Memory B cell (primary cell): ENCODE measurements at regions not wholly inside any gene's neighbourhood (a gene's known extent, or its start where the extent isn't known, plus 50 kb on each side); places are given as distances from the start of the nearest gene placed in this dataset.

Experiments used
- ATAC-seq: fragments of 150-1000 bp; cut with Tn5 transposase; 2 replicates; pipeline ENCODE4 v1.10.0; 2021; ENCODE audit warnings: low read depth, mild to moderate bottlenecking, moderate library complexity
- DNase-seq, 2 donors: peaks; one replicate each; pipeline ENCODE4 v3.0.0; 2022; ENCODE audit warnings: low spot score in 2 of 2
- H3K27ac Mint-ChIP-seq: one replicate; pipeline ENCODE4 v1.8.0; 2022; ENCODE audit warnings: mild to moderate bottlenecking, moderate library complexity, mixed read lengths
- H3K27me3 Mint-ChIP-seq: one replicate; pipeline ENCODE4 v1.8.0; 2022; ENCODE audit warnings: mixed read lengths
- H3K36me3 Mint-ChIP-seq: one replicate; pipeline ENCODE4 v1.8.0; 2022; ENCODE audit warnings: mild to moderate bottlenecking, mixed read lengths
- H3K4me1 Mint-ChIP-seq: one replicate; pipeline ENCODE4 v1.8.0; 2022; ENCODE audit warnings: mixed read lengths
- H3K4me3 Mint-ChIP-seq: one replicate; pipeline ENCODE4 v1.8.0; 2022; ENCODE audit warnings: mild to moderate bottlenecking, moderate library complexity, mixed read lengths
- H3K9me3 Mint-ChIP-seq: one replicate; pipeline ENCODE4 v1.8.0; 2022; ENCODE audit warnings: mixed read lengths

DNA sequence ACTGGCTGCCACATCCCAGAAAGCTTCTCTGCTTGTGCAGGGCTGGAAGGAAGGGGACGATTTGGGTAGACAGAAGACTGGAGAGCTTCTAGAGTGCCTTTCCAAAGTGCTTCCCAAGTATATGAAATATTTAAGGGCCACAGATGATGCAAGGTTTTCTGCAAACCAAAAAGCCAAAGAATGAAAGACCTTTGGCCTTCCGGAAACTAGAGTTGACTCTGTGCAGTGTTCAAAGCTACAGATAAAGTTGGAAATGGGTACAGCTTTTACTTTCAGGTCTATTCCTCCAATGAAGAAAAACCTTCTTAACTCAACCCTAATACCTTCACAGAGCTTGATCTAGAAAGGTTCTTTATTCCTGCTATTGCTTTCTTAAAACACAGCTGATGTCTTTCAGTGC lies 253.0 kb upstream of the KLHL29 start:
- Mint-ChIP-seq H3K4me1 (no peaks in the 10 kb centered on the region), H3K4me3 (no peak overlapping the region), H3K36me3 (no peaks in the 10 kb centered on the region), H3K27me3 (peaks cover 3% of the 10 kb centered on the region), H3K27ac (no peak overlapping the region), H3K9me3 (peaks cover 3% of the 10 kb centered on the region)
- ATAC-seq = no peak
- DNase-seq = no peak

DNA sequence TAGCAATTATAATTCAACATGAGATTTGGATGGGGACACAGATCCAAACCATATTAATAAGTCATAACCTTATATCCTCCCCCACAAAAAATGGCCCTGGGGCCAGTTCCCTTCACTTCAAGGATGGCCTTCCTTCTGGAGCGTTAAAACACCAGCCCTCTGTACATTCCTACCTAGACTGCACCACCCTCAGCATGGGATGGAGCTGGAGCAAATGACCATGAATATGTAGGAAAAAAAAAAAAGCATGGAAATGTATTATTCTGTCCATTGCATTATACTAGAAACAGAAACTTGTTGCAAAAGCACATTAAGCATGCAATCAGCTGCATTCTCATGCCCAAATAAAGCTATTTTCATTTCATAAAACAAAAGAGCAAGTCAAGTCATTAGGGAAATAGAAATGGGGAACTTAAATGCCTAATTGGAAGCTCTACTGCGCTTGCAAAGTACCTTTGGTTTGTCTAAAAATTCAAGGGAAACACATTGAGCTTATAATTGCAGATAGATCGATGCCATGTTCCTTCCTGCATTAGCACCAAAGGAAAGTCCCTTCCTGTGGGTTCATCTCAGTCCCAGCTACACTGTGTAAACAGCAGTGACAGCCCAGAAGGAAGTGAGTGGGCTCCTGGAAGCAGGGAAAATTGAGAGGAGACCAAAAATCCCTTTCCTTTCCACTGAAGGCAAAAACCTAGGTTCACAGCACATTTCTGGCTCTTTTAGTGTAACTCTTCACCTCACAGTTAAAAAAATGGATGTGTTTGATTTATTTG lies 252.0 kb upstream of the KLHL29 start:
- H3K4me1 Mint-ChIP-seq = no peaks in the 10 kb centered on the region
- H3K27ac Mint-ChIP-seq = no peak overlapping the region
- peaks cover 3% of the 10 kb centered on the region for H3K9me3 Mint-ChIP-seq
- H3K36me3 Mint-ChIP-seq = no peaks in the 10 kb centered on the region
- no peak for DNase-seq
- no peak overlapping the region for H3K4me3 Mint-ChIP-seq
- peaks cover 3% of the 10 kb centered on the region for H3K27me3 Mint-ChIP-seq
- no peak for ATAC-seq

DNA sequence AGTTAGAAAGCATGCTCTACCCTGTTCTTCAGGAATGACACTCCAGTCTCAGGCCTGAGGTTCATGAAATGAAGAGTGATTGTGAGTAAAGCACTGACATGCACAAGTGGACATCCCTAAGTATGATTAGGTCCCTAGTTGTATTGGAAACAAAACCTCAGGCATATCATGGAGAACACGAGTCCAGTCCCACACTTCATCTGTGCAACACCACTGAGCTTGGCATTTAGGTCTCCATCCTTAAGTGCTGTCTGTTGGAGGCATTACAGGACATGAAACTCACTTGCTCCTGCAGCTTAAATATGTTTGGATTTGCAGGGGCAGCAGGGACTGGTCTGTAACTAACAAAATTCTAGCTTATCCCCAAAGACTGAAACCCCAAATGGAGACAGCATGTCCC lies 250.3 kb upstream of the KLHL29 start:
- Mint-ChIP-seq H3K27me3 (peaks cover 3% of the 10 kb centered on the region), H3K4me3 (no peak overlapping the region), H3K36me3 (no peaks in the 10 kb centered on the region), H3K9me3 (no peaks in the 10 kb centered on the region), H3K4me1 (no peaks in the 10 kb centered on the region), H3K27ac (no peak overlapping the region)
- no peak for ATAC-seq
- no peak for DNase-seq

DNA sequence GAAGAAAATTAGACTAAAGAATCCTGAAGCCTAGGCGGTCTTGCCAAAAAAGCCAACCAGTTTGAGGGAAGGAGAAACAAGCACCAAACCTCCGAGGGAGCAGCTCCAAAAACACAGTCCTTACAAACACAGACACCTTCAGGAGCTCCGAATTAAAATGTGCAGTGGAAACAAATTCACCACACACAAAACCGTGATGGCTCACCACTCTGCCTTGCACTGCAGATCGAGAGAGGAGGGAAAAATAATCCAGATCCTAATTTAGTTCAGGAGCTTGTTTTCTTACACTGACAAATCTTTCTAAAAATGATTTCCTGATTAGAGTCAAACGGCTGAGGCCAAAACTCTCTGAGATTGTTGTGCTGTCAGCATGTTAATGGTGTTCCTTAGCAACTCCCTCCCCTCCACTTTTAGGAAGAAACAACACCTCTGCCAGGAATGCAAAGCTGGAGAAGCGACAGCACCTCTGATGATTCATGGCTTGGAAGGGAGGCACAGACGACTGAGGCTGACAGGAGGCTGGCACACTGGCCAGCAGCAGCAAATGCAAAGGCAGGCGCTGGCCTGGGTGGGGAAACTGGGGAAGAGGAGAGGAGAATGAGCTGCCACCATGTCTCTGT lies 249.4 kb upstream of the KLHL29 start:
- no peak overlapping the region for H3K27ac Mint-ChIP-seq
- no peaks in the 10 kb centered on the region for H3K9me3 Mint-ChIP-seq
- ATAC-seq = no peak
- H3K36me3 Mint-ChIP-seq = no peaks in the 10 kb centered on the region
- H3K4me3 Mint-ChIP-seq = no peak overlapping the region
- no peaks in the 10 kb centered on the region for H3K4me1 Mint-ChIP-seq
- no peak for DNase-seq
- peaks cover 2% of the 10 kb centered on the region for H3K27me3 Mint-ChIP-seq

DNA sequence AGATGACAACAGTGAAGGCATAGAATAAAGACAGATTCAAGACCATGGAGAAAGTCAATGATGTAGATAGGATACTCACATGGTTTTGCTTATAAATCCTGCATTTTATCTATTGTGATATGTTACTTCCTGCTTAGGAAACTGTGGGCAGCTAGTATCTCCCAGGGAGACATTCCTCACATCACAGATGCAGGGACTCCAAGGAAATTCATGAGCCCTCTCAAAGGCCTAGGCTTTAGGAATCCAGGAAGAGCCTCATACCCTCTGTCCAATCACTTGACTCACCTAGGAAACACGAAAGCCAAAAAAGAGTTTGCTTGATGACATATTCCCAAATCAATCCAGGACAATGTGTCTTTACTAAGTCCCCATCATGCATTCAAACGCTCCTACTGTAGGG lies 247.8 kb upstream of the KLHL29 start:
- Mint-ChIP-seq H3K27ac (no peak overlapping the region), H3K36me3 (no peaks in the 10 kb centered on the region), H3K9me3 (no peaks in the 10 kb centered on the region), H3K27me3 (peaks cover 5% of the 10 kb centered on the region), H3K4me3 (no peak overlapping the region), H3K4me1 (no peaks in the 10 kb centered on the region)
- ATAC-seq (no peak), DNase-seq (no peak)

DNA sequence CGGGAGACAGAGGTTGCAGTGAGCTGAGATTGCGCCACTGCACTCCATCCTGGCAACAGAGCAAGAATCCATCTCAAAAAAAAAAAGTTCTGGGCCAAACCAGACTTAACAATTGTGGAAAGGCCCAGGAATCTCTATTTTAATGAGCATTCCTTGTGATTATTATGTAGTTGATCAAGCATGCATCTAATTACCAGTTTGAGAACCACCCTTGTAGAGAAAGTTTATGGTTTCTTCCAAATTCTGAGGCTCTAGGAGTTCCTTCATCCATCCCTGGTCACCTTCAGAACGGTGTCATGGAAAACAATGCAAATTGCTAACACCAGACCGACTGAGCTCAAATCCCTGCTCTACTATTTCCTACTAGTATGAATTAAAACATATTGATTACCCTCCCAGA lies 246.3 kb upstream of the KLHL29 start:
- no peak for ATAC-seq
- Mint-ChIP-seq H3K27me3 (peaks cover 7% of the 10 kb centered on the region), H3K27ac (no peak overlapping the region), H3K36me3 (no peaks in the 10 kb centered on the region), H3K4me3 (no peak overlapping the region), H3K4me1 (no peaks in the 10 kb centered on the region), H3K9me3 (no peaks in the 10 kb centered on the region)
- no peak for DNase-seq

DNA sequence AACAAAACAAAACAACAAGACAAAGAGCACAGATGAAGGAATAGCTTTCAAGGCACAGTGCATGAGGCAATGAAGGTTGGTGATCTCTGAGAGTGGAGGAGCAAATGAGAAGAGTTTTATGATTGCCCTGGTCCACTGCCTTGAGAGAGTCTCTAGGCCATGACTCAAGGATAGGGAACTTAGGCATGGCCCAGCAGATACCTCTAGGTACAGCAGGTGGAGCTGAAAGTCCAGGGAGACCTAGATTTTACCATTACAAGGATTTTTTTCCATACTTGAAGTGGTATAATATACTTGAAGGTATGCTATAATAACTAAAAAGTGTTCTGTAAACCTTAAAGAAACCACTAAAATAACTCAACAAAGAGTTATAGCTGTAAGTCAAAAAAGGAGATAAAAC lies 239.5 kb upstream of the KLHL29 start:
- ATAC-seq (no peak), DNase-seq (no peak)
- no peaks in the 10 kb centered on the region for H3K9me3 Mint-ChIP-seq
- no peaks in the 10 kb centered on the region for H3K36me3 Mint-ChIP-seq
- H3K27me3 Mint-ChIP-seq = peaks cover 11% of the 10 kb centered on the region
- no peaks in the 10 kb centered on the region for H3K4me1 Mint-ChIP-seq
- no peak overlapping the region for H3K27ac Mint-ChIP-seq
- H3K4me3 Mint-ChIP-seq = no peak overlapping the region

DNA sequence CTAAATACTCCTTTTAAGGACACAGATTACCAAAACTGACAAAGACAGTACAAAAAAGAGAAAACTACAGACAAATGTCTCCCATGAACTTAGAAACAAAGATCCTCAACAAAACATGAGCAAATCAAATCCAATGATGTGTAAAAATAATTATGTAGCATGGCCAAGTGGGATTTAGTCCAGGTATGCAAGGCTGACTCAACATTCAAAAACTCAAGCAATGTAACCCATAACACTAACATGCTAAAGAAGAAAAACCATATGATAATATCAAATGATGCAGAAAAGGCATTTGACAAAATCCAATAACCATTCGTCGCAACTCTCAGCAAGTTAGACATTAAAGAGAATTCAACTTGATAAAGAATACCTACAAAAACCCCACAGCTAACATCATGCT lies 239.0 kb upstream of the KLHL29 start:
- peaks cover 11% of the 10 kb centered on the region for H3K27me3 Mint-ChIP-seq
- ATAC-seq (no peak), DNase-seq (no peak)
- no peak overlapping the region for H3K27ac Mint-ChIP-seq
- H3K4me1 Mint-ChIP-seq = no peaks in the 10 kb centered on the region
- no peaks in the 10 kb centered on the region for H3K36me3 Mint-ChIP-seq
- no peaks in the 10 kb centered on the region for H3K9me3 Mint-ChIP-seq
- H3K4me3 Mint-ChIP-seq = no peak overlapping the region

DNA sequence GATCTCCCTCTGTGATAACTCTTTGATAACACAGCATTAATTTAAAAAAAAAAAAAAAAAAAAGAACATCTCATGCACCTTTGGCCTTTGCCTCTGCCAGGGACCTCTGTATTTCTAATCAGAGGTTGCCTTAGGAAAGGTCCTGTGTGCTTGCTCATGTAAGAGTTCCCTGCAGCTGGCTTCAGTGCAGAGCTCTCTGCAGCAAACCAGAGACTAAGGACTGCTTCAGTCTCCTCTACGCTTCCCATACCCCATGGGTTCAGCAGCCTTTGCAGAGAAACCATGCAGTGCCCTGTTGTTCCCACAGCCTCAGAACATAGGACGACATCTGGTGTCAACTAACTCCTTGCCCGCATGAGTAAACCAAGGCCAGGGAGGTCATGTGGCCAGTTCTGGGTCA lies 236.6 kb upstream of the KLHL29 start:
- Mint-ChIP-seq H3K4me1 (no peaks in the 10 kb centered on the region), H3K27me3 (peaks cover 6% of the 10 kb centered on the region), H3K9me3 (no peaks in the 10 kb centered on the region), H3K4me3 (no peak overlapping the region), H3K27ac (no peak overlapping the region), H3K36me3 (no peaks in the 10 kb centered on the region)
- no peak for ATAC-seq
- DNase-seq = no peak

DNA sequence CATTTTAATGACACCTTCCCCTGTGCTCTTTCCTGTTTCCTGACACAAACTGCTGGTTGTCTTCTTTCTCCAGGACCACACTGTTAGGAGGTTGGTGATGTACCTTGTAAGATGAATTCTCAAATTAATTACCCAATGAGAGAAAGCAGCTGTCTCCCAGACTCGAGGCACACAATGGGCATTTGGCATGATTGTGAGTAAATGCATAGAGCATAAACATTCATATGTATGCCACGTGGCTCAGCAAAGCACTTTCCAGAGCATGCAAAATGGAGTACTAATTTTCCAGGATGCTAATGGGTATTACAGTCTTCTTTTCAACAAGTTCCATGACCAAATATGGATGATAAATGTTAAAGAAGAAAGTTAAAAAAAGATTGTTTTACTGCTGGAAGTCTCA lies 235.2 kb upstream of the KLHL29 start:
- Mint-ChIP-seq H3K4me3 (no peak overlapping the region), H3K4me1 (no peaks in the 10 kb centered on the region), H3K9me3 (no peaks in the 10 kb centered on the region), H3K27ac (no peak overlapping the region), H3K27me3 (peaks cover 7% of the 10 kb centered on the region), H3K36me3 (no peaks in the 10 kb centered on the region)
- DNase-seq (no peak), ATAC-seq (no peak)

DNA sequence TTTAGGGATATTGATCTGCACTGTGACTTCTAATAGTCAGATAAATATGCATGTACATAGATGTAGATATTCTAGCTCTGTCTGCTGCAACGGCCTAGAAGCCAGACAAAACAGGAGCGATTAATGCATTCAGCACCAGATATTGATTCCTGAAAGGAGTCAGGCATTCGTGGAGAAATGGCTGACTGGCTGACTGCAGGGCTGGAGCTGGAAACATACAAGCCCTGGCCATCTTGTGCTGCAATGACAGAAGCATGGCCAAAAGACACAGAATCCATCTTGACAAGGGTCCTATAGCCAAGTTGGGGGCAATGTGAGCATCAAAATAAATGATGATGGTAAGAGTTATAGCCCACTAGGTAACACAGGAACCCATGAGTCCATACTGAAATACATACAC lies 231.5 kb upstream of the KLHL29 start:
- H3K9me3 Mint-ChIP-seq = no peaks in the 10 kb centered on the region
- ATAC-seq (no peak), DNase-seq (no peak)
- no peaks in the 10 kb centered on the region for H3K4me1 Mint-ChIP-seq
- no peak overlapping the region for H3K4me3 Mint-ChIP-seq
- H3K36me3 Mint-ChIP-seq = no peaks in the 10 kb centered on the region
- H3K27me3 Mint-ChIP-seq = peaks cover 7% of the 10 kb centered on the region
- H3K27ac Mint-ChIP-seq = no peak overlapping the region

DNA sequence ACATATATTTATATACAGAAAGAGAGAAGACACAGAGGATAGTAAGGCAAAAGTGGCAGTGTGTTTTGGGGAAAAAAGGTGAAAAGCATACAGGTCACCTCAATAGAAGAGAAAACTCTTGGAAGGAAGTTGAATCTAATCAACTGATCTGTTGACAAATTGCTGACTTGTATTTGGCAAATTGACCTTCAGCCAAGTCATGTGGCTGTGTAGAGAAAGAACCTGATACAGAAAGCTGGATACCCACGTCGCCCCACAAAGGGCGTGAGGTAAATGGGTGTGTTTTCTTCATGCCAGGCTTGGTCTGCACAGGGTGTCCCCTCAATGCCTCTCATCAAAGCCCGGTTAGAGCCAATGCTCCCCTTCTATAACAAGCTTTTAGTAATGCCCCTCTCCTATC lies 230.0 kb upstream of the KLHL29 start:
- Mint-ChIP-seq H3K4me1 (no peaks in the 10 kb centered on the region), H3K4me3 (no peak overlapping the region), H3K27me3 (peaks cover 3% of the 10 kb centered on the region), H3K27ac (no peak overlapping the region), H3K9me3 (no peaks in the 10 kb centered on the region), H3K36me3 (no peaks in the 10 kb centered on the region)
- no peak for DNase-seq
- ATAC-seq = no peak

DNA sequence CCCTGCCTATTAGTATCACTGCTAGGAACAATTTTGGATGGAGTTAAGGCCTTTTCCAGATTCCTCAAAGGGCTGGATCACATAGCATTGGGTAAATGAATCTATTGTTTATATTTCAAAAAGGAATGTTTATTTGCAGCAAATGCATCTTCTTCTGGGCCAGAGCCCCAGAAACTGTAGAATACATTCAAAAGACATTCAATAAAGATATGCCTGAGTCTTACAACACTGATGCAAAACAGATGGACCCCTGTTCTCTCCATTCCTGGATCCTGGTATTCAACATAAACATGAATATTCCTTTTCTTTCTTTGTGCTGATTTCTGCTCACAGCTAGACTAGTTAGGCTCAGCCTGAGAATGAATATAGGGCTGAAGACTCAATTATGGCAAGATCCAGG lies 227.2 kb upstream of the KLHL29 start:
- DNase-seq = no peak

DNA sequence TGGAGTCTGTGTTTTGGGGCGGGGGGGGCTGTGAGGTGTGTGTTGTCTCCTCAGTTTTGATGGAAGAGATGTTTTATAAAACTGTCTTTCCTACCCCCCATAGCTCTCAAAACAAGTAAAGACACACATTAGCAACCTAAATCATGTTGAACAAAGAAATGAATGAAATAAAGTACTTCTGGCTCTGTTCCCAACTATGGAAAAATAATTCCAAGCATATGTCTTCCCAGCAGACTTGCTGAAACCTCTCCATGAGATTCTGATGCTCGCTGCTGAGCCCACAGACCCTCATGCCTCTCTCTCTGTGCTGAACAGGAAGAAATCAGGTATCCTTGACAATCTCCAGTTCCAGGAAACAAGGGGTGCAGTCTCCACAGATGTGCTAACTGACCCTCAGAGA lies 226.7 kb upstream of the KLHL29 start:
- DNase-seq (no peak), ATAC-seq (no peak)
- Mint-ChIP-seq H3K27me3 (peaks cover 2% of the 10 kb centered on the region), H3K9me3 (no peaks in the 10 kb centered on the region), H3K36me3 (no peaks in the 10 kb centered on the region), H3K4me3 (no peak overlapping the region), H3K27ac (no peak overlapping the region), H3K4me1 (no peaks in the 10 kb centered on the region)

More for the DNA sequence above, 227.2 kb upstream of the KLHL29 start:
- Mint-ChIP-seq H3K27me3 (peaks cover 2% of the 10 kb centered on the region), H3K4me3 (no peak overlapping the region), H3K9me3 (no peaks in the 10 kb centered on the region), H3K36me3 (no peaks in the 10 kb centered on the region), H3K4me1 (no peaks in the 10 kb centered on the region), H3K27ac (no peak overlapping the region)
- no peak for ATAC-seq
